Panc1 (cell line): ENCODE measurements at regions not wholly inside any gene's neighbourhood (a gene's known extent, or its start where the extent isn't known, plus 50 kb on each side); places are given as distances from the start of the nearest gene placed in this dataset.

Experiments
- ATAC-seq: fragments of 200-7000 bp; cut with Tn5 transposase; 2 replicates; pipeline ENCODE4 v1.9.1; 2020; ENCODE audit warnings: mild to moderate bottlenecking, moderate library complexity
- BruUV-seq: library from RNA; stranded (reverse); fragments of 400-500 nt; replicated peaks from 2 replicates; lab custom pipeline; 2021; lab: Mats Ljungman, UMichigan
- CTCF ChIA-PET: fragments of 300-600 bp; sonication (Branson Sonifier 250); formaldehyde crosslinking; loops from one replicate; lab custom pipeline; 2022; ENCODE audit warnings: antibody characterized with exemption; lab: Charles Lee
- POLR2A ChIA-PET: fragments of 300-600 bp; sonication (Branson Sonifier 250); formaldehyde crosslinking; loops from one replicate; lab custom pipeline; 2022; ENCODE audit warnings: antibody characterized with exemption; lab: Charles Lee
- DNase-seq: peaks from one replicate; pipeline ENCODE4 v3.0.0-alpha.2; 2010; ENCODE audit warnings: low read depth, low spot score
- H3K27ac ChIP-seq: 2 replicates; pipeline ENCODE4 v1.5.1; 2011; ENCODE audit warnings: mild to moderate bottlenecking, low read length, inconsistent platforms
- H3K27me3 ChIP-seq: fragments of 200-500 bp; sonication (Bioruptor generic); 2 replicates; pipeline ENCODE4 v1.6.0; 2014; ENCODE audit warnings: low read length, inconsistent platforms; ENCODE audit not compliant: control insufficient read depth, insufficient read depth
- H3K36me3 ChIP-seq: fragments of 200-500 bp; sonication (Bioruptor generic); 2 replicates; pipeline ENCODE4 v1.5.1; 2014; ENCODE audit warnings: inconsistent platforms, mild to moderate bottlenecking, low read length, moderate library complexity; ENCODE audit not compliant: control insufficient read depth, insufficient read depth
- H3K4me1 ChIP-seq: 2 replicates; pipeline ENCODE4 v1.5.1; 2011; ENCODE audit warnings: inconsistent platforms, mild to moderate bottlenecking, low read length, moderate library complexity; ENCODE audit not compliant: control insufficient read depth, insufficient read depth
- H3K4me3 ChIP-seq, 2 experiments: 2 replicates each; pipeline ENCODE4 v1.5.1; 2011 to 2012; ENCODE audit warnings: low read depth in 2 of 2, low read length in 2 of 2, mild to moderate bottlenecking in 2 of 2, inconsistent platforms in 1 of 2, moderate library complexity in 1 of 2
- H3K9me3 ChIP-seq: fragments of 200-500 bp; sonication (Bioruptor generic); 2 replicates; pipeline ENCODE4 v1.5.1; 2014; ENCODE audit warnings: low read depth, mild to moderate bottlenecking, inconsistent platforms, low read length, moderate library complexity; ENCODE audit not compliant: control insufficient read depth, insufficient read depth
- POLR2AphosphoS5 ChIP-seq: IDR thresholded peaks from 2 replicates; pipeline ENCODE4 v1.6.1; 2012; ENCODE audit warnings: mild to moderate bottlenecking, low read depth, low read length, moderate library complexity
- REST ChIP-seq, 2 experiments: IDR thresholded peaks; 2 replicates each; pipeline ENCODE4 v1.6.1; 2011 to 2012; ENCODE audit warnings: low read depth in 2 of 2, control low read depth in 1 of 2, low read length in 1 of 2, mild to moderate bottlenecking in 1 of 2, moderate library complexity in 1 of 2; ENCODE audit not compliant: insufficient read depth in 1 of 2
- SIN3A ChIP-seq: IDR thresholded peaks from 2 replicates; pipeline ENCODE4 v1.6.1; 2012; ENCODE audit warnings: low read depth, mild to moderate bottlenecking, low read length, moderate library complexity, borderline replicate concordance; ENCODE audit not compliant: insufficient read depth
- TCF7L2 ChIP-seq: IDR thresholded peaks from 2 replicates; pipeline ENCODE4 v1.6.1; 2011; ENCODE audit warnings: mild to moderate bottlenecking, low read depth, low read length, inconsistent platforms
- in situ Hi-C: cut with HindIII; loops from 2 replicates; pipeline ENCODE4 v1.10.0; 2016; ENCODE audit warnings: low sequenced_read_pairs, low pct_unique_long_range_greater_than_20kb
- intact Hi-C: fragments of 100-400 bp; cut with micrococcal nuclease; formaldehyde crosslinking; loops from one replicate; pipeline ENCODE4 v1.10.0; 2022; ENCODE audit not compliant: unreplicated experiment
- TF ChIP-seq, protein P1 (sequence below): fragments of 450-650 bp; IDR thresholded peaks from 2 replicates; pipeline ENCODE4 v1.5.1; 2017; ENCODE audit warnings: mild to moderate bottlenecking

GRCh38 chr18:39550701-39551100 is 1985.1 kb upstream of the CELF4 start:
- H3K27me3 ChIP-seq: no peaks in the 10 kb centered on the region
- in situ Hi-C loops: no loop called here
- DNase-seq: no peak
- H3K9me3 ChIP-seq: no peaks in the 10 kb centered on the region
- H3K4me1 ChIP-seq: no peaks in the 10 kb centered on the region
- intact Hi-C loops: no loop called here
- no peak for ATAC-seq
- BruUV-seq: no TSS peak
- TF ChIP-seq TCF7L2 (no peak), SIN3A (no peak)
- no peak overlapping the region for H3K4me3 ChIP-seq
- ChIA-PET CTCF (no interaction called here), POLR2A (no interaction called here)
- no peak overlapping the region for H3K27ac ChIP-seq
- H3K36me3 ChIP-seq: no peaks in the 10 kb centered on the region

GRCh38 chr18:39549144-39549543 is 1983.5 kb upstream of the CELF4 start:
- intact Hi-C loops: no loop called here
- TF ChIP-seq POLR2AphosphoS5 (no peak), SIN3A (no peak), TCF7L2 (no peak), REST (IDR thresholded peaks at IDR 0.05; ENCODE audit: insufficient read depth in 1 of 2, low read depth in 2 of 2, low read length in 1 of 2) (no peak)
- TF ChIP-seq, protein P1, sequence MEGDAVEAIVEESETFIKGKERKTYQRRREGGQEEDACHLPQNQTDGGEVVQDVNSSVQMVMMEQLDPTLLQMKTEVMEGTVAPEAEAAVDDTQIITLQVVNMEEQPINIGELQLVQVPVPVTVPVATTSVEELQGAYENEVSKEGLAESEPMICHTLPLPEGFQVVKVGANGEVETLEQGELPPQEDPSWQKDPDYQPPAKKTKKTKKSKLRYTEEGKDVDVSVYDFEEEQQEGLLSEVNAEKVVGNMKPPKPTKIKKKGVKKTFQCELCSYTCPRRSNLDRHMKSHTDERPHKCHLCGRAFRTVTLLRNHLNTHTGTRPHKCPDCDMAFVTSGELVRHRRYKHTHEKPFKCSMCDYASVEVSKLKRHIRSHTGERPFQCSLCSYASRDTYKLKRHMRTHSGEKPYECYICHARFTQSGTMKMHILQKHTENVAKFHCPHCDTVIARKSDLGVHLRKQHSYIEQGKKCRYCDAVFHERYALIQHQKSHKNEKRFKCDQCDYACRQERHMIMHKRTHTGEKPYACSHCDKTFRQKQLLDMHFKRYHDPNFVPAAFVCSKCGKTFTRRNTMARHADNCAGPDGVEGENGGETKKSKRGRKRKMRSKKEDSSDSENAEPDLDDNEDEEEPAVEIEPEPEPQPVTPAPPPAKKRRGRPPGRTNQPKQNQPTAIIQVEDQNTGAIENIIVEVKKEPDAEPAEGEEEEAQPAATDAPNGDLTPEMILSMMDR: no peak
- Histone ChIP-seq H3K27ac (no peak overlapping the region), H3K36me3 (no peaks in the 10 kb centered on the region), H3K9me3 (no peaks in the 10 kb centered on the region), H3K4me3 (no peak overlapping the region), H3K4me1 (no peaks in the 10 kb centered on the region), H3K27me3 (no peaks in the 10 kb centered on the region)
- no TSS peak for BruUV-seq
- POLR2A ChIA-PET: no interaction called here
- CTCF ChIA-PET: no interaction called here
- in situ Hi-C loops: no loop called here
- DNase-seq (no peak), ATAC-seq (no peak)

GRCh38 chr18:39531659-39532058 is 1966.1 kb upstream of the CELF4 start:
- POLR2A ChIA-PET: no interaction called here

More at GRCh38 chr18:39531659-39532058, 1966.1 kb upstream of the CELF4 start:
- Histone ChIP-seq H3K27ac (no peak overlapping the region), H3K4me3 (no peak overlapping the region), H3K27me3 (no peaks in the 10 kb centered on the region), H3K4me1 (no peaks in the 10 kb centered on the region), H3K36me3 (no peaks in the 10 kb centered on the region), H3K9me3 (no peaks in the 10 kb centered on the region)
- intact Hi-C loops: no loop called here
- in situ Hi-C loops: no loop called here
- no TSS peak for BruUV-seq
- ATAC-seq: no peak
- DNase-seq: no peak
- TF ChIP-seq TCF7L2 (no peak), POLR2AphosphoS5 (no peak), REST (IDR thresholded peaks at IDR 0.05; ENCODE audit: insufficient read depth in 1 of 2, low read depth in 2 of 2, low read length in 1 of 2) (no peak), SIN3A (no peak)
- TF ChIP-seq, protein P1: no peak
- CTCF ChIA-PET: no interaction called here
